PFSK-1 (cell line): ENCODE measurements at regions not wholly inside any gene's neighbourhood (a gene's known extent, or its start where the extent isn't known, plus 50 kb on each side); places are given as distances from the start of the nearest gene placed in this dataset.

Experiments
- POLR2AphosphoS5 ChIP-seq: IDR thresholded peaks from 2 replicates; pipeline ENCODE4 v1.6.1; 2012; ENCODE audit warnings: low read depth, mild to moderate bottlenecking, control low read depth, low read length, moderate library complexity
- REST ChIP-seq, 2 experiments: IDR thresholded peaks; 2 replicates each; pipeline versions ENCODE4 v1.6.1 to v1.8.0; 2011 to 2012; ENCODE audit warnings: low read depth in 2 of 2, low read length in 2 of 2, control low read depth in 1 of 2, inconsistent platforms in 1 of 2, mild to moderate bottlenecking in 1 of 2, moderate library complexity in 1 of 2; ENCODE audit not compliant: insufficient read depth in 1 of 2
- TAF1 ChIP-seq: IDR thresholded peaks from 2 replicates; pipeline ENCODE4 v1.6.1; 2012; ENCODE audit warnings: low read length, control low read depth, borderline replicate concordance; ENCODE audit not compliant: insufficient read depth

DNA sequence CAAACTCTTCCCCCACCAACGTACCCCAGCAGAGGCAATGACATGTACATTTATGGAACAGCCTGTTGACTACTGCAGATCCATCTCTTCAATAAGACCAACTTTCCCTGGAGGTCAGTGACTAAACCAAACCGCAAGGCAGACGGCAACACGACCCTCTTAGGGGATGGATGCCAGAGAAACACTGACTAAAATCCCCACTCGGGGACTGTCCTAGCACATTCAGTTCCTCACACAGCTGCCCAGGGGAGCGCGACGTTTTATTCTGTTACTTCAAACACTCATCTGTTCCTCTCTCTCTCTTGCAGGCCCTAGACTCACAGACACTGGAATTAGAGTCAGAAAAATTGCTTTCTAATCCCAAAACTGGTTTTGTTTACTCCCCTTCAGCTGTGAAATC is 146.5 kb upstream of the PRSS1 start:
- no peak for TF ChIP-seq POLR2AphosphoS5
- no peak for TF ChIP-seq REST (IDR thresholded peaks at IDR 0.05; ENCODE audit: insufficient read depth in 1 of 2, low read depth in 2 of 2, low read length in 2 of 2)
- TF ChIP-seq TAF1, result no peak
